NCI-H128 (cell line): ENCODE measurements at regions not wholly inside any gene's neighbourhood (a gene's known extent, or its start where the extent isn't known, plus 50 kb on each side); places are given as distances from the start of the nearest gene placed in this dataset.
"Not testable (repeated sequence)": the region's sequence is repeated elsewhere in the genome, so short reads cannot be mapped to it uniquely, and the experiment has no call there.

ENCODE experiments used
- DNase-seq: peaks from one replicate; lab custom pipeline; 2025; ENCODE audit not compliant: unreplicated experiment; lab: John Stamatoyannopoulos, UW

- no peak for DNase-seq
Measured at GRCh38 chr10:64773357-64773756, 1252.2 kb downstream of the REEP3 start.

GRCh38 chr10:64784451-64784850, 1263.2 kb downstream of the REEP3 start:
- not testable (repeated sequence) for DNase-seq

GRCh38 chr10:64785816-64786215, 1264.6 kb downstream of the REEP3 start:
- DNase-seq, result no peak

- no peak for DNase-seq
Measured at GRCh38 chr10:64786989-64787388, 1265.8 kb downstream of the REEP3 start.

GRCh38 chr10:64795847-64796246, 1274.6 kb downstream of the REEP3 start:
- no peak for DNase-seq

- DNase-seq, result no peak
Measured at GRCh38 chr10:64798297-64798696, 1277.1 kb downstream of the REEP3 start.

- not testable (repeated sequence) for DNase-seq
Measured at GRCh38 chr10:64808233-64808632, 1287.0 kb downstream of the REEP3 start.

GRCh38 chr10:64810046-64810445, 1288.8 kb downstream of the REEP3 start:
- DNase-seq, result not testable (repeated sequence)

- DNase-seq, result no peak
Measured at GRCh38 chr10:64813391-64813790, 1292.2 kb downstream of the REEP3 start.

- DNase-seq, result no peak
Measured at GRCh38 chr10:64814201-64814600, 1293.0 kb downstream of the REEP3 start.

- no peak for DNase-seq
Measured at GRCh38 chr10:64829888-64830412, 1308.7 kb downstream of the REEP3 start.

- no peak for DNase-seq
Measured at GRCh38 chr10:64830869-64831268, 1309.7 kb downstream of the REEP3 start.

GRCh38 chr10:64840341-64840740, 1319.1 kb downstream of the REEP3 start:
- no peak for DNase-seq

- DNase-seq, result no peak
Measured at GRCh38 chr10:64846700-64847099, 1325.5 kb downstream of the REEP3 start.

GRCh38 chr10:64855941-64856340, 1334.7 kb downstream of the REEP3 start:
- DNase-seq, result no peak

- no peak for DNase-seq
Measured at GRCh38 chr10:64859911-64860310, 1338.7 kb downstream of the REEP3 start.

GRCh38 chr10:64863836-64864235, 1342.6 kb downstream of the REEP3 start:
- DNase-seq, result no peak

- no peak for DNase-seq
Measured at GRCh38 chr10:64867501-64867962, 1346.3 kb downstream of the REEP3 start.

GRCh38 chr10:64873088-64873487, 1351.9 kb downstream of the REEP3 start:
- no peak for DNase-seq

GRCh38 chr10:64873959-64874358, 1352.8 kb downstream of the REEP3 start:
- no peak for DNase-seq

- DNase-seq, result no peak
Measured at GRCh38 chr10:64880546-64880945, 1359.3 kb downstream of the REEP3 start.

GRCh38 chr10:64881257-64881656, 1360.1 kb downstream of the REEP3 start:
- DNase-seq, result no peak

- DNase-seq, result no peak
Measured at GRCh38 chr10:64896582-64896981, 1375.4 kb downstream of the REEP3 start.
